Testis (tissue), 2 donors: ENCODE measurements at regions not wholly inside any gene's neighbourhood (a gene's known extent, or its start where the extent isn't known, plus 50 kb on each side); places are given as distances from the start of the nearest gene placed in this dataset.

ENCODE experiments used
- DNase-seq: peaks from one replicate; pipeline ENCODE4 v3.0.0-alpha.2; 2019
- H3K27ac ChIP-seq, 2 donors: fragments of 200-600 bp; sonication (generic); one replicate each; pipeline ENCODE4 v1.5.1; 2019
- H3K27me3 ChIP-seq: fragments of 200-600 bp; sonication (generic); one replicate; pipeline ENCODE4 v1.5.1; 2019
- H3K36me3 ChIP-seq: fragments of 200-600 bp; sonication (generic); one replicate; pipeline ENCODE4 v1.5.1; 2017; ENCODE audit warnings: low read depth; ENCODE audit errors: missing control alignments
- H3K4me1 ChIP-seq: fragments of 200-600 bp; sonication (generic); one replicate; pipeline ENCODE4 v1.5.1; 2019
- H3K4me3 ChIP-seq, 2 donors: fragments of 200-600 bp; sonication (generic); one replicate each; pipeline ENCODE4 v1.5.1; 2017 to 2019
- H3K9me3 ChIP-seq: fragments of 200-600 bp; sonication (generic); one replicate; pipeline ENCODE4 v1.5.1; 2017
- POLR2A ChIP-seq: fragments of 450-650 bp; IDR thresholded peaks from one replicate; pipeline ENCODE4 v1.6.1; 2017; ENCODE audit warnings: antibody characterized with exemption, mild to moderate bottlenecking, moderate library complexity
- WGBS, 2 donors: methylation state at CpG; one replicate each; pipeline ENCODE4 v1.1.5; 2018; 5-methylcytosine and 5-hydroxymethylcytosine counted together
- intact Hi-C: fragments of 100-400 bp; cut with DNase I; formaldehyde crosslinking; loops from one replicate; pipeline ENCODE4 v1.15.1; 2023; ENCODE audit warnings: low total_unique reads
- TF ChIP-seq, protein P1 (sequence below), 3 experiments: fragments of 450-650 bp in 2 of 3; fragments of 200-600 bp in 1 of 3; sonication (generic) in 1 of 3; IDR thresholded peaks; one replicate each; pipeline ENCODE4 v1.5.1; 2016 to 2019; ENCODE audit warnings: antibody characterized with exemption in 3 of 3, mild to moderate bottlenecking in 2 of 3, moderate library complexity in 1 of 3

- Histone ChIP-seq H3K4me1 (no peaks in the 10 kb centered on the region), H3K36me3 (no peaks in the 10 kb centered on the region), H3K4me3 (no peak overlapping the region), H3K9me3 (no peaks in the 10 kb centered on the region), H3K27ac (no peak overlapping the region), H3K27me3 (no peaks in the 10 kb centered on the region)
- WGBS, 2 donors = 76 to 86% methylated on average over 3 of the region's 3 CpGs
- intact Hi-C loops = no loop called here
- no peak for TF ChIP-seq POLR2A
- TF ChIP-seq, protein P1, sequence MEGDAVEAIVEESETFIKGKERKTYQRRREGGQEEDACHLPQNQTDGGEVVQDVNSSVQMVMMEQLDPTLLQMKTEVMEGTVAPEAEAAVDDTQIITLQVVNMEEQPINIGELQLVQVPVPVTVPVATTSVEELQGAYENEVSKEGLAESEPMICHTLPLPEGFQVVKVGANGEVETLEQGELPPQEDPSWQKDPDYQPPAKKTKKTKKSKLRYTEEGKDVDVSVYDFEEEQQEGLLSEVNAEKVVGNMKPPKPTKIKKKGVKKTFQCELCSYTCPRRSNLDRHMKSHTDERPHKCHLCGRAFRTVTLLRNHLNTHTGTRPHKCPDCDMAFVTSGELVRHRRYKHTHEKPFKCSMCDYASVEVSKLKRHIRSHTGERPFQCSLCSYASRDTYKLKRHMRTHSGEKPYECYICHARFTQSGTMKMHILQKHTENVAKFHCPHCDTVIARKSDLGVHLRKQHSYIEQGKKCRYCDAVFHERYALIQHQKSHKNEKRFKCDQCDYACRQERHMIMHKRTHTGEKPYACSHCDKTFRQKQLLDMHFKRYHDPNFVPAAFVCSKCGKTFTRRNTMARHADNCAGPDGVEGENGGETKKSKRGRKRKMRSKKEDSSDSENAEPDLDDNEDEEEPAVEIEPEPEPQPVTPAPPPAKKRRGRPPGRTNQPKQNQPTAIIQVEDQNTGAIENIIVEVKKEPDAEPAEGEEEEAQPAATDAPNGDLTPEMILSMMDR (IDR thresholded peaks at IDR 0.05) = no peak
- no peak for DNase-seq
Measured at GRCh38 chrX:147738265-147738664, 173.5 kb upstream of the FMR1 start.

DNA sequence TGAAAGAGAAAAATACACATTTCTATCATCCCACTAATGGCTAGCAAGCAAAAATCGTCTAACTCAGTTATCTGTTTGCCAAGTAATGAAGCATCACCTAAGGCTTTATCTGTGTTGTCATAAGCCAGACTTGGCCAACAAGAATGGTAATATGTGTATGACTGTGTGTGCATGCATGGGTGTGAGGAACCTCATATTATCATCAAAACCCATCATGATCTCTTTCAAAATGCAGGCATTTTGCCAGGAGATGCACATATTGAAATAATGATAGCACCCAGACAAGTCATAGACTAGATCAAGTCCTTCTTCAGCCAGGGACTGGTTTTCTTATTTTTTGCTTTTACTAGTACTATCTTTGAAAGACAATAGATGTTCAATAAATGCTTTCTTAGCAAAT is 172.5 kb upstream of the FMR1 start:
- 56 to 73% methylated on average over 1 of the region's 1 CpG for WGBS, 2 donors
- H3K27me3 ChIP-seq = no peaks in the 10 kb centered on the region

DNA sequence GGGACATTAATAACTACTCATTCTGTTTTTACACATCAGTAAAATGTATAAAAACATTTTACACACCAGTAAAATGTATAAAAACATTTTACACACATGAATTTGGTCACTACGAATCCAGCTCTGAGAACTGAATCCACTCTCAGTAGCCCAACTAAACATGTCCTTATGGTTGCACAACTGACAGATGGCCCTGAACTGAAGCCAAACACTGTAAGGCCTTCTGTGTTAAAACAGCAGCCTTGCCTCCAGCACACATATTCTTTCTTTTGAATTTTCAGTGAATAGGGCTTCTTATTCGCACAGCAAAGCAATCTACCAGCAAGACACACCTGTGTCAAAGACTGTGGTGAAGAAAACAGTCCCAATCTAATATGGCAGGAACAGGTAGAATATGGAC is 169.9 kb upstream of the FMR1 start:
- TF ChIP-seq POLR2A = no peak
- TF ChIP-seq, protein P1 (IDR thresholded peaks at IDR 0.05) = no peak
- DNase-seq = no peak
- Histone ChIP-seq H3K9me3 (no peaks in the 10 kb centered on the region), H3K4me3 (no peak overlapping the region), H3K27me3 (no peaks in the 10 kb centered on the region), H3K4me1 (no peaks in the 10 kb centered on the region), H3K36me3 (no peaks in the 10 kb centered on the region), H3K27ac (no peak overlapping the region)
- WGBS, 2 donors = 85 to 95% methylated on average over 2 of the region's 2 CpGs
- intact Hi-C loops = no loop called here

More for the DNA sequence above, 172.5 kb upstream of the FMR1 start:
- H3K4me3 ChIP-seq = no peak overlapping the region
- no peak overlapping the region for H3K27ac ChIP-seq
- intact Hi-C loops = no loop called here
- TF ChIP-seq, protein P1 (IDR thresholded peaks at IDR 0.05) = no peak
- TF ChIP-seq POLR2A = no peak
- DNase-seq = no peak
- no peaks in the 10 kb centered on the region for H3K4me1 ChIP-seq
- no peaks in the 10 kb centered on the region for H3K9me3 ChIP-seq
- H3K36me3 ChIP-seq = no peaks in the 10 kb centered on the region

DNA sequence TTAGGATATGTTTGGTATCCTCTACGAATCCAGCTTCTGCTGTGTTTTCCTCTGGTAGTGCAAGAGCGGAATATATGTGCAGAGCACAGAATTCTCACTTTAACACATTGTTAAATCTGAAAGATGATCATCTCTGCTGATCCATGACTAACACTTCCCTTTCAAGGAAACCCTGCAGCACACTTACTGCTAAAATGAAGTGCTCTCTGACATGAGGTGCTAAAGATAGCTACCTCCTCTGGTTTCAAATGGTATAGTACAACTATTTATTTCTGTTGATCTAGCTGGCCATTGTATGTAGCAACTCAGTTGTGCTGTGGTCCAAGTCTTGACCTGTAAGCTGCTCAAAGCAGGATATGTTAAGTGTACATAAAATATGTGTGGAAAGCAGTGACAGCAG is 162.4 kb upstream of the FMR1 start:
- H3K27ac ChIP-seq = no peak overlapping the region
- H3K4me3 ChIP-seq = no peak overlapping the region
- WGBS, 2 donors = 89 to 94% methylated on average over 2 of the region's 2 CpGs
- no peak for DNase-seq
- no peaks in the 10 kb centered on the region for H3K4me1 ChIP-seq
- TF ChIP-seq, protein P1 (IDR thresholded peaks at IDR 0.05) = no peak
- TF ChIP-seq POLR2A = no peak
- no peaks in the 10 kb centered on the region for H3K9me3 ChIP-seq
- H3K27me3 ChIP-seq = no peaks in the 10 kb centered on the region
- intact Hi-C loops = no loop called here
- H3K36me3 ChIP-seq = no peaks in the 10 kb centered on the region

DNA sequence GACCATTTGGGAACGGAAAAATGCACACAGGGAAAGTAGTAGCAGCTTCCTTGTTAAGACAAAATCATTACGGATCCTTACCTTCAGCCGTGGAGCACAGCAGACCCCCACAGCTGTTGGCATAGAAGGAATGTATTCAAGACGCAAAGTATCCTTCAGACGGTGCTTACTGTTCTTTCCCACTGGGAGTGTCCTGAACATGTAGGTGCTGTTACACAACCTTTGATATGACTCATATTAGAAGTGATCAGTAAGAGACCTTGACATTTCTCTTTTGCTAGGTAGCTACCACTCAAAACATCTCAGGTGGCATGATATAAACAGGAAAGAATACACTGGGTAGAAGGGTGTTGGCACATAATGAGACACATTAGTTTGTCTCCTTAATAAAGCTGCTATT is 154.0 kb upstream of the FMR1 start:
- intact Hi-C loops = no loop called here
- Histone ChIP-seq H3K4me1 (no peaks in the 10 kb centered on the region), H3K9me3 (no peaks in the 10 kb centered on the region), H3K4me3 (no peak overlapping the region), H3K36me3 (no peaks in the 10 kb centered on the region), H3K27ac (no peak overlapping the region), H3K27me3 (no peaks in the 10 kb centered on the region)
- TF ChIP-seq, protein P1 (IDR thresholded peaks at IDR 0.05) = no peak
- TF ChIP-seq POLR2A = no peak
- WGBS, 2 donors = 85 to 97% methylated on average over 5 of the region's 5 CpGs
- DNase-seq = no peak
